ENCODE measurements at regions not wholly inside any gene's neighbourhood (a gene's known extent, or its start where the extent isn't known, plus 50 kb on each side); places are given as distances from the start of the nearest gene placed in this dataset.

DNA sequence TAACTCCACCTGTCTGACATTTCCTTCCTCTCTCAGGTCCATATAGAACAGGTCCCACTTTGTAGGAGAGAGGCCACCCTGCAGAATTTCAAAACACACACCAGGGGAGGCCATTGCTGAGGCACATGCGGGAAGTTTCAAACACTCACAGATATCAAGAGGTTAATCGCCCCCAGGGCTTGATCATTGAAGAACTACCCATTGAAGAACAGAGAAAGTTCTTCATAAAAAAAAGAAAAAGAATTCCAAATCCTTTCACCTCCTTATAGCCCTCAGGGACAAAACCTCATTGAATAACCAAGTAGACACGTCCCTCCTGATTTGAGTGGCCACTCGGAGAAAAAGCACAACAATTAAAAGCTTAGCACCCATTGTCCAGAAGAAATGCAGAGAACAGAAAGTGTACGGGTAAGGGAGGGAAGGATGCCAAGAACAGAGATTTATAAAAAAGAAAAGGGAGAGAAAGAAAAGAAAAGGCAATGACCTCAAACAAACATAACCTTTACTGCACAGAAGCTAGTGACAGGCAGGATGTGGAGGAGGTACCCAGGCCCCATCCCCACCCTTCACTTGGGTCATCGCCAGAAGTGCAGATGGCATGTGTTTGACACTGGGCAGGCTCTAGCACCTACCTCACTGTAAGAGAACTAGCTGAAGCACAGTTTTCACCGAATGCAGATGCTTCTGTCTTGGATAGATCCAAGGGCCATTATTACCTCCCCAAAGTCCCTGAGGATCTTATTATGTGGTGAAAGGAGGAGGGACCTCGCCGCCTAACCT lies 112.3 kb upstream of the HES1 start:
- TF ChIP-seq, protein P1, sequence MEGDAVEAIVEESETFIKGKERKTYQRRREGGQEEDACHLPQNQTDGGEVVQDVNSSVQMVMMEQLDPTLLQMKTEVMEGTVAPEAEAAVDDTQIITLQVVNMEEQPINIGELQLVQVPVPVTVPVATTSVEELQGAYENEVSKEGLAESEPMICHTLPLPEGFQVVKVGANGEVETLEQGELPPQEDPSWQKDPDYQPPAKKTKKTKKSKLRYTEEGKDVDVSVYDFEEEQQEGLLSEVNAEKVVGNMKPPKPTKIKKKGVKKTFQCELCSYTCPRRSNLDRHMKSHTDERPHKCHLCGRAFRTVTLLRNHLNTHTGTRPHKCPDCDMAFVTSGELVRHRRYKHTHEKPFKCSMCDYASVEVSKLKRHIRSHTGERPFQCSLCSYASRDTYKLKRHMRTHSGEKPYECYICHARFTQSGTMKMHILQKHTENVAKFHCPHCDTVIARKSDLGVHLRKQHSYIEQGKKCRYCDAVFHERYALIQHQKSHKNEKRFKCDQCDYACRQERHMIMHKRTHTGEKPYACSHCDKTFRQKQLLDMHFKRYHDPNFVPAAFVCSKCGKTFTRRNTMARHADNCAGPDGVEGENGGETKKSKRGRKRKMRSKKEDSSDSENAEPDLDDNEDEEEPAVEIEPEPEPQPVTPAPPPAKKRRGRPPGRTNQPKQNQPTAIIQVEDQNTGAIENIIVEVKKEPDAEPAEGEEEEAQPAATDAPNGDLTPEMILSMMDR (IDR thresholded peaks at IDR 0.05): no peak
- TF ChIP-seq POLR2A (IDR thresholded peaks at IDR 0.05): no peak
